Activated T-cell treated with anti-CD3 and anti-CD28 coated beads for 24 hours (primary cell): ENCODE measurements at regions not wholly inside any gene's neighbourhood (a gene's known extent, or its start where the extent isn't known, plus 50 kb on each side); places are given as distances from the start of the nearest gene placed in this dataset.
"Not testable (repeated sequence)": the region's sequence is repeated elsewhere in the genome, so short reads cannot be mapped to it uniquely, and the experiment has no call there.

Source experiments
- DNase-seq: peaks from one replicate; pipeline ENCODE4 v3.0.0-alpha.2; 2020; ENCODE audit warnings: low read depth

GRCh38 chr20:2203436-2203835 lies 92.4 kb upstream of the TGM3 start:
- no peak for DNase-seq

- no peak for DNase-seq
Measured at GRCh38 chr20:2204021-2204420, 91.8 kb upstream of the TGM3 start.

- peak; percentile 62 for DNase-seq
Measured at GRCh38 chr20:2206957-2207769, 88.6 kb upstream of the TGM3 start.

GRCh38 chr20:2207770-2208097 lies 88.1 kb upstream of the TGM3 start:
- DNase-seq: no peak

DNA sequence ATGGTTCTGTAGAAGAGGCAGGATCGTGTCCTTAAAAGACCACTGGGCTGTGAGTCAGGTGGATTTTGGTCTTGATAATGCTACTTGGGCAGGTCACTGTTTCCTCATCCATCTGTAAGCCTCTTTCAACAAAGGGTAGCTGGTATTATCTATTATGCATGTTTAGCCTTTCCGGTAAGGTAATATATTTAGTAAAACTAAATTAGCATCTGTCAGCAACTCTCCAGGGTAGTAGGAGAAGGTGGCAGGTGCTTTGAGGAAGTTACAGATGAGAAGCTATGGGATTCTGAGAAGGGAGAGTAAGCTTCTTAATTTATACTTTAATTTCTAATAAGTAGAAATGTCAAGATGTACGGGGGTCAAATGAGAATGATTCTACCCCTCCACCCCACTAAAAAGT lies 86.9 kb upstream of the TGM3 start:
- DNase-seq: no peak

GRCh38 chr20:2210646-2211552 lies 84.9 kb upstream of the TGM3 start:
- no peak for DNase-seq

GRCh38 chr20:2212456-2213015 lies 83.3 kb upstream of the TGM3 start:
- DNase-seq: no peak

GRCh38 chr20:2213401-2213800 lies 82.4 kb upstream of the TGM3 start:
- DNase-seq: no peak

DNA sequence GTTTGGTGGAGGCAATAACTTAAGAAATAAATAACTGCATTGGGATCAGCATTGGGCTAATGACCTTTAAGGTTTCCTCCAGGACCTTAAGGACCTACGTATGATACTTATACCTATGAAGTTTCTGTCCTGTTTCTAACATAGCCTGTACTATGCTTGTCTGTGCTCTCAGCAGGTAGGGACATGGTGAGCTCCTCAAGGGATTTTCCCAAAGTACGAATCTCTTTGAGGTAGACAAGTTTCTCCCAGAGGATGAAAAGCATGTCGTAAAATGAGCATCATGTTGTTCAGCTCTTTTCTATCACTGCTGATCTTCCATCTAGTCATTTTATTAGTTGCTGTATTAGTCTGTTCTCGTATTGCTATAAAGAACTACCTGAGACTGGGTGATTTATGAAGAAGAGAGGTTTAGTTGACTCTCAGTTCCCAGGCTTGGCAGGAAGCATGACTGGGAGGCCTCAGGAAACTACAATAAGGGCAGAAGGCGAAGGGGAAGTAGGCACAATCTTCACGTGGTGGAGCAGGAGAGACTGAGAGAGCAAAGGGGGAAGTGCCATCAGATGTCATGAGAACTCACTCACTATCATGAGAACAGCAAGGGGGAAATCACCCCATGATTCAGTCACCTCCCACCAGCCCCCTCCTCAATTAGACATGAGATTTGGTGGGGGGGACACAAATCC lies 77.8 kb upstream of the TGM3 start:
- DNase-seq: peak; percentile 7

- DNase-seq: no peak
Measured at GRCh38 chr20:2219481-2220006, 76.3 kb upstream of the TGM3 start.

DNA sequence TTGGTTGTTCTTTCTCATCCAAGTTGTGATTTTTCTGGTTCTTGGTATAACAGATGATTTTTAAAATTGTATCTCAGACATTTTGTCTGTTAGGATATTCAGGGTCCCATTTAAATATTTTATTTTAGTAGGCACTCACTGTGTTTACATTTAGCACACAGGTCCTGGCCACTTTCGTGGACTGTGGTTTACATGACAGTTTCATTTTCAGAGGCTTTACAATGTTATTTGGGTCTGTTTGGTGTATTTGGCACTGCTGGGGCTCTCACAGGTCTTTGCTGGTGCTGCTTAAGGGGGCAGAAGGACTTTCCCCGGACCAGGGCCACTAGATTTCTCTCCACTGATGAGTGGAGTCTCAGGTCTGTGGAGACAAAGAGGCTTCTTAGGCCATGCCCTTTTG lies 75.5 kb upstream of the TGM3 start:
- no peak for DNase-seq

DNA sequence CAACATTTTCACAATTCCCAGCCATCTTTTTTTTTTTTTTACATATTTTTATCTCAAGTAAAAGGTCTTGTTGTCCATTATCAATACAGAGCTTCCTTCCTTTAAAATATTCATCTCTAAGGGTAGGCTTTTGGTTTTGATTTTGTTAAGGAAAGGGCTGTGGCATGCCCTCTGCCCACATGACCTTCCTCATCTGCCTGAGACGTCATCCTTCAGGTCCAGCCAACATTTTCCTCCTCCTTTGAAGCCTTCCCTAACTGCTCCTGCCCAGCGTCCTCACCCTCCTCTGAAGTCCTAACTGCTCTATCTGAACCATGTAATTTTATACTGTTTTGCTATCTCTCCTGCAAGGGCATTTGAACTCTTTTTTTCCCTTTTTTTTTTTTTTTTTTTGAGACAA lies 73.9 kb upstream of the TGM3 start:
- DNase-seq: no peak

DNA sequence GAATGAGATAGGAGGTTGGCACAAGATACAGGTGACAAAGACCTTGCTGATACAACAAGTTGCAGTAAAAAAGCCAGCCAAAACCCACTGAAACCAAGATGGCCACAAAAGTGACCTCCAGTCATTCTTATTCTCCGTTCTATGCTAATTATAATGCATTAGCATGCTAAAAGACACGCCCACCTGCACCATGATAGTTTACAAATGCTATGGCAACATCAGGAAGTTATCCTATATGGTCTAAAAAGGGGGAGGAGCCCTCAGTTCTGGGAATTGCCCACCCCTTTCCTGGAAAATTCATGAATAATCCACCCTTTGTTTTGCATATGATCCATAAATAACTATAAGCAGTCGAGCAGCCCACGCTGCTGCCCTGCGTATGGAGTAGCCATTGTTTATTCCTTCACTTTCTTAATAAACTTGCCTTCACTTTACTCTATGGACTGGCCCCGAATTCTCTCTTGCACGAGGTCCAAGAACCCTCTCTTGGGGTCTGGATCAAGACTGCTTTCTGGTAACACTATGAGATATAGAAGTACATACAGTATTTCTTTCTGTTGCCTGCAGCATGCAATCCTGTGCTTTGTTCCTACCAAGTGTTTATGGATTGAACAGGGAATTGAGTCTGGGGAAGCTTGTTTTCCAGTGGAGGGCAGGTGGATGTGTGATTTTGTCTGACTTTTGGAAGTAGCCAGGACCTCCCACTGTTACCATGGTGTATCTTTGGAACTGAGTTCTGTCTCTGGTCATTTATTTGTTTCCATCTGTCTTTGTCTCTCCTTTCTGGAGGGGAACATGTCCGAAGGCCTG lies 72.0 kb upstream of the TGM3 start:
- no peak for DNase-seq

DNA sequence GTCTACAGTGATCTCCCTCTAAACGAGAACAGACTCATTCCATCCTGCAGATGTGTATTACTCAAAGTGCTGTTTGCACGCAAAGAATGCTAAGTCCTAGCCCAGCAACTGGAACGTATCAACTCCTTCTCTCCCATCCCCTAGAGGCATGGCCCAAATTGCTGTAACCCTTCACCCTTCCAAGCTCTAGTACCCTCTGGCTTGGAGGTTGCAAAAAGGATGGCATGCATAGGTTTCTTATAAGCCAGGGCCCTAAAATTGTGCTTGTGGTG lies 71.5 kb upstream of the TGM3 start:
- no peak for DNase-seq

DNA sequence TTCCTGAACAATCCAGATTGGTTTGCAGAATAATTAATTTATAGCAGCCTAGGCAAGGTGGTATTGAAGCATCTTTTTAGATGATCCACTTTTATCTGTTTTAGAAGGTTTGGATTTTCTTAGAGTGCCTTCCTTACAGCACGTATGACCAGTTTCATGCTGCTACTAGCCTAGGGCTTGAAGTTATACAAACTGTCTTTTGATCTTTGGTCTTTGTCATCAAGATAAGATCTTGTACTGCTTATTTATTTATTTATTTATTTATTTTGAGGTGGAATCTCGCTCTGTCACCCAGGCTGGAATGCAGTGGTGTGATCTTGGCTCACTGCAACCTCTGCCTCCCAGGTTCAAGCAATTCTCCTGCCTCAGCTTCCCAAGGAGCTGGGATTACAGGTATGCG lies 68.5 kb upstream of the TGM3 start:
- not testable (repeated sequence) for DNase-seq

DNA sequence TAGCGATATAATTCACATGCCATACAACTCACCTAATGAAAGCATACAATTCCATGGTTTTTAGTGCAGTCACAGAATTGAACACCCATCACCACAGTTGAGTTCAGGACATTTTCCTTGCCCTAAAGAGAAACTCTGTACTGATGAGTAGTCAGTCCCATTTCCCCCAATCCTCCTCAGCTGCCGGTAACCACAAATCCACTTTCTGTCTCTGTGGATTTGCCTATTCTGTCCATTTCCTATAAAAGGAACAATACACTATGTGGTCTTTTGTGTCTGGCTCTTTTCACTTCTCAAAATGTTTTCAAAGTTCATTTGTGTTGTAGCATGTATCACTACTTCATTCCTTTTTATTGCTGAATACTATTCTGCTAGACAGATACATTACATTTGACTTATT lies 67.9 kb upstream of the TGM3 start:
- no peak for DNase-seq

DNA sequence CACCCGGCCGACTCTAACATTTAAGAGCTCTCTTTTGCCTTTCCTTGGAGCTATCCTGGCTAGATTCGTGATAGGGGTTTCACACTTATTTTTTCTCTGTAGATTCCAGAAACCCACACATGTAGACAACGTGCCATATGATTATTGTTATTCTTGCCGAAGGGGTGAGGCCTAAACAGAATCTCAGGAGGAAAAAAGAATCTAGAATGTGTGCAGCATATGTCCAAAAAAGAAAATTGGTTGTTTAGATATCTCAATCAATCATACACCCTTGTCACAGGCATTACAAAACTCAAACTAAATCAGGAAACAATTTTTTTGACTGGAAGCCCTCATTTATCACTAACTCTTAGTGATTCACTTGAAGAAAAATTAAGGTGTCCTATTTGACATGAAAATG lies 66.9 kb upstream of the TGM3 start:
- no peak for DNase-seq

DNA sequence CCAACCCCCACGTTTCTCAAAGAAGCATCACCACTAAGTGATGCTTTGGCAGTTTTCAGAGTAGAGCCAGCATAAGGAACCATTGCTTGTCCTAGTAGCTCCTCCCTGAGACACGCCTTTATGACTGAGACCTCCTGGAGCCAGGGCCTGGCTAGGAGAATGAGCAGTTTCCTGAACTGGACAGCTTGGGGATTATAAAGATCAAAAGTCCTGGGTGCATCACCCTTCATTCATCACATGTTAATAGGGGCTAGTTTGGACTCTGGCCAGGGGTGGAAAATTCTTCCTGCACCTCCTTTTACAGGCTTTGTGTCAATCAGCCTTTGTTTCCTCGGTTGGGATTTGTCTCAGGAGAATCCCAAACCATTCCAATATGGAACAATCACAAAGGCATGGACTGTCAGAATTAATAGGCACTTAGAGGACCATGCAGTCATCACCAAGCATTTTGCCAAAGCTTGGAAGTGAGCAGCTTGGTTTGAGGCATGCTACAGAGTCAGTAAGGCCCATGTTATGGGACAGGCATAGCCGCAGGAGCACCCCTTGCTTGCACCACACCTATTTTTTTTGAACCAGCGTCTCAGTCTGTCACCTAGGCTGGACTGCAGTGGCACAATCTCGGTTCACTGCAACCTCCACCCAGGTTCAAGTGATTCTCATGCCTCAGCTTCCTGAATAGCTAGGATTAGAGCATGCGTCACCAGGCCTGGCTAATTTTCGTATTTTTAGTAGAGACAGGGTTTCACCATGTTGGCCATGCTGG lies 64.9 kb upstream of the TGM3 start:
- DNase-seq: no peak

DNA sequence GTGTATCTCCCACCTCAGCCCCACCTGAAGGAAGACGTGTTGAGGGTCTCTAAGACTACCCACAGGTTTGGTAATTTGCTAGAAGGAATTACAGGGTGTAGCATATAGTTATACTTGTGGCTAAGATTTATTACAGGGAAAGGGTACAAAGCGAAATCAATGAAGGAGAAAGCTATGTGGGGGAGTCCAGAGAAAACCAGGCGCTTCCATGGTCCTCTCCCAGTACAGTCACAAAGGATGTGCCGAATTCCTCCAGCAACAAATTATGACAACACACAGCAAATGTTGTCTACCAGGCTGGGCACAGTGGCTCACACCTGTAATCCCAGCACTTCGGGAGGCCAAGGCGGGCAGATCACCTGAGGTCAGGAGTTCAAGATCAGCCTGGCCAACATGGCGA lies 64.1 kb upstream of the TGM3 start:
- DNase-seq: no peak

DNA sequence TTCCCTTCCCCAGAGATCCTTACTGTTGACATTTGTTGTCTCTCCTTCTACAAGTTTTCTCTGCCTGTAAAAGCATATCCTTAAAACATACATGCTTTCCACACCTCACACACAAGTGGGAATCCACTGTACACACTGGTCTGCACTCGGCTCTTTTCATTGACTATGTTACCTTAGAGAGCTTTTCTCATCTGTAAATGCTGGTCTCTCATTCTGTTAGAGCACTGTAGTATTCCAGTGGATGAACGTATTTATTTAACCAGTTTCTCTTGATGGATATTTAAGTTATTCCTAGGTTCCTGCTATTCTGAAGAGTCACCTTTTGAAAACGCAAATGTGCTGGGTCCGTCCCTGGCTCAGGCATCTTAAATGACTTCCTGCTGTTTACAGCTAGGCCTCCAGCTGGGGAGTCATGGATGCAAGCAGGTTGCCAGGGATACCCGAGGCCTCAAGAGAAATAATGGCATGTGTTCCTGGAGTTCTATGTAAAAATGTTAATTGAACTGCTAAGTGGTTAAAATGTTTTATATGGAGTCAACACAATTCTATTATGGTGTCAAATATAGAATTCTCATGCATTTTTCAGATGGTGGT lies 61.1 kb upstream of the TGM3 start:
- no peak for DNase-seq

DNA sequence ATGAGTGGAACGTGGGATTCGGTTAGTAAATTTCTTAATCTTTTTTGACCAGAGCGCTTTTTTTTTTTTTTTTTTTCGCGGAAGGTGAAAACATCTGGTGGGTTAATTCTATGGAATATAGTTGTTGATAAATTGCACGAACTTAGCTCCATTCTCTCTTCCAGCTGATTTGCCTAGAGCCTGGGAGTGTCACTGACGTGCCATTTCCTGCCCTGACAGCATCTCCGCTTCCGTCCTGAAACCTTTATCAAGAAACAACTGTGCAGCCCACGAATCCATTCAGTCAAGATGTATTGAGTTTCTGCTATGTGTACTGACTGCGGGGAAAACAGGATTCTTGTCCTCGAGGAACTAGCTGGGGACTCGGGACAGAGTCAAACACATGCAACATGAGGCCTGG lies 59.5 kb upstream of the TGM3 start:
- no peak for DNase-seq
